ENCODE measurements at regions not wholly inside any gene's neighbourhood (a gene's known extent, or its start where the extent isn't known, plus 50 kb on each side); places are given as distances from the start of the nearest gene placed in this dataset.
"Not testable (repeated sequence)": the region's sequence is repeated elsewhere in the genome, so short reads cannot be mapped to it uniquely, and the experiment has no call there.

DNA sequence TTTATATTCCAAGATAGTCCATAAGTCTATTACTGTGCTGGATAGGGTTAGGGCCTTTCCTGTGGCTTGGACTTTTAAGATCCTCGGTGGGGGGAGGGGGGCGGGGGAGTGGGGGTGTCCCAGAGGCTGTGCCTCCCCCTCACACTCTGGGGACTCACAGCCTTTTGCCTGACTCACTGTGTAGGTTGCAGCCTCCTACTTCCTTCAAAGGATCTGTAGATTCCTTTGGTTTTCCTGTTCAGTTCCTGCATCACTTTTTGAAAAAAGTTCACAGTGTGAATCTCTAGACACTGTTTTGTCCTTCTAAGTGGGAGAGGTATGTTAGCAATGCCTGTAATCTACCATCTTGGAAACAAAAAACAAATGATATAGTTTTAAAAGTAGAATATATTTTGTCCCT lies 999.9 kb downstream of the GLUD2 start:
- DNase-seq (ENCODE audit: low read depth), result no peak

DNA sequence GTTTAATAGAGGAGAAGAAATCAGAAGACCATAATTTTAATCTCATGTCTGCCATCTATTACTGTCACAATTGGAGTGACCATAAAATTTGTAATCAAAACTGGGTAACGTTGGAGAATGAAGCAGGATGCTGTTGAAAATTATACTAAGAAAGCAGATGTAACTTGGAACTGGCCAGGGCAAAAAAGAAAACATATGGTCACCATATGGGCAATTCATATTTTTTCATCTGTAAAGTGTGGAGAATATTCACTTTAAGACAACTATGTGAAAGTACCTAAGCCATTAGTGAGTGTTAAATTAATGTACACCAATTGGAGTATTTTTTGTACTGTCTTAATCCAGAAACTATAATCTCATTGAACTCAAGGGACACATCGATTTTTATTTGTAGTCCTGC lies 1008.0 kb downstream of the GLUD2 start:
- no peak for DNase-seq (ENCODE audit: low read depth)

DNA sequence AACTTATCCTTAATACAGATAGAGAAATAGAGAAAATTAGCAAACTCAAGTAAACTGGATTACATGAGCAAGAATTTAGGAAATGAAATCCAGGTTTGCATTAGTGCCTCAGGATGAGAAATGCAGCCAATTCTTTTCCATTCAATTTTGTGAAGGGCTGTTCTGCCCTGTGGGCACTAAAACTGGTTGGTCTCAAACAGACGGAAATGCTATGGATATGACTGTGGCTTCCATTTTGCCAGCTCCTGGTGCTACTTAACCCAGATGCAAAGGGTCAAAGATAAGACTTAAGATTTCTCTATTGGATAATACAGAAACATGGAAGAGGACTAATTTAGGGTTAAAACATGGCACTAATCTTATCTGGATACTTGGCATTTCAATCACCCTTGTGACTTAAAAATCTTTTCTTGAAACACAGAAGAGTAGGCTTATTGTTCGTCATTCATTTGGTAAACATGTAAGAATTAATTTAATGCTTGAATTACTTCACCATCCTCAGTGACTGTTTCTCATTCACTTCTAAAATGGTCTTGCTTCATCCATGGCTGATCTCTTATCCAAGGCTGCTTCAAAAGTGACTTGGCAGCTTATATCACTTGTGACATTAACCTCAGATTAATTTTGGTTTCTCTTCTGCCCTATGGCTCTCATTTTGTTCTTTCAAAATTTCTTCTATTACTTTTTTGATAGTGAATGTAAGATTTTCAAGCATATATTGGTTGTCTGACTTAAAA lies 1008.7 kb downstream of the GLUD2 start:
- DNase-seq (ENCODE audit: low read depth), result no peak

DNA sequence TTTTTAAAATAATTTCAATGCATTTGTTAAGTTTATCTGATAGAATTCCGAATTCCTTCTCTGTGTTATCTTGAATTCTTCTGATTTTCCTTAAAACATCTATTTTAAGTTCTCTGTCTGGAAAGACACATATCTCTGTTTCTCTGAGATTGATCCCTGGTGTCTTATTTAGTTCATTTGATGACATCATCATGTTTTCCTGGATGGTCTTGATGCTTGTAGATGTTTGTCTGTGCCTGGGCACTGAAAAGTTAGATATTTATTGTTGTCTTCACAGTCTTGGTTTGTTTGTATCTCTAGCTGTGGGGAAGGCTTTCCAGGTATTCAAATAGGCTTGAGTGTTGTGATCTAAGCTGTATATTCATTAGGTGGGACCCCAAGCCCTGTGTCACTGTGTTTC lies 1028.8 kb downstream of the GLUD2 start:
- DNase-seq (ENCODE audit: low read depth), result no peak

DNA sequence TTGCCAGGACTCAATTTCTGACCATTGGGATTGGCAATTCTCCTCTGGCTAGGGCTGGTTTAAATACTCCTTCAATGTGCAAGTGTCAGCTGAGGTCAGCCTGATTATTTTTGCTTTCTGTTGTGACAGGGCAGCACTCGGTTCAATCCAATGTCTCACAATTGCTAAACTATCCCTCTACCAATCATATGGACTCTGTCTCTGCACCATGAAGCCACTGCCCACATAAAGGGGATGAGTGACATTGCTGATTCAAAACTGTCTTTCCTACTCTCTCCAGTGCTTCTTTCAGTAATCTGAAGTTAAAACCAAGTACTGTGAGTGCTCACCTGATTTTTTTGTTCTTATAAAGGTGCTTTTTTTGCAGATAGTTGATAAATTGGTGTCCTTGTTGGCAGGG lies 1030.7 kb downstream of the GLUD2 start:
- no peak for DNase-seq (ENCODE audit: low read depth)

DNA sequence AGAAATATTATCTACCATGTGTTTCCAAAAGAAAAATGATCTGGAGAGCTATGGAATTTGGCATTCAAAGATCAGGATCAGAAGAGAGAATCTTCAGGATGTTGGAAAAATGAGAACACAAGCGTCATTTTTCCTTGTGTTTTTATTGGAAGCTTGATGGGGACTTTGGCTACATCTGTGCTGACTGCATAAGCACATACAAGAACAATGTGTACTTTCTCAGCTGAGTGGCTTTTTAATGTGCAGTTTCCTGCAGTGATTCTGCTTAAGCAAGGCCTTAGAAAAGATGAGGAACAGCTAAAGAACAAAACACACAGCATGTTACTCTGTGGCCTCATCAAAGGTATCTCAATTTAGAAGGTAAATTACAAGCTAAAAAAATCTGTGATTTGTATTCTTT lies 1039.9 kb downstream of the GLUD2 start:
- DNase-seq (ENCODE audit: low read depth), result no peak

DNA sequence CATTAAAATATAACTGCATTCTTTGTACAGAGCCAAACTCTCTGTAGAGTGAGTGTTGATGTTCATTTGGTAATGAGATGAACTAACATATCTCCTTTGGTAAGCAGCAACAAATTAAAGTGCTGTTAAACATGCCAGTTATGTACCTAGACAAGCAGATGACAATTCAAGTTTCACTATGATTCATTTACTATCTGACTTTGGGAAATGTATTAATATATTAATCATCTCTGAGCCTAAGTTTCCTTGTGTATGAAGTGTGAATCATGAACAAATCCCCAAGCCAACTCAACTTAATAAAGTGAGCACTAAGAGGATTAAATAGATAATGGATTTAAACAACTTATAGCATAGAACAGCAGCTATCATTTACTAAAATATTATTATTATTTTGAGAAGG lies 1044.2 kb downstream of the GLUD2 start:
- DNase-seq (ENCODE audit: low read depth), result no peak

DNA sequence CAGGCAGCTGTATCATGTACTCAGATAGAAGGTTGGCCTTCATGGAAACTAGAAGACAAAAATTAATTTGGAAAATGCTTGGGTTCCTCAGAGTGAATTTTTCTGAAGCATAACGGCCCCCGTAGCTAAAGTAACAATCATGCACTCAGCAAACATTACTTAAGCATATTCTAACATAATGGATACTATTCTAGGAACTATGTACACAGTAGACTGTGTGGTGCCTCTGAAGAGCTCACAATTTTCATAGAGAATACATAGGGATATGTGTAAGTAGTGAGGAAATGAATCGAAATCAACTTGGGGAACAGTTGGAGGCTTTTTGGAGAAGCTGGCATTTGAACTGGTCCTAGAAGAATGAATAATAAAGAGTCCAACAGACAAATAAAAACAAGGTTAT lies 1045.0 kb downstream of the GLUD2 start:
- no peak for DNase-seq (ENCODE audit: low read depth)

DNA sequence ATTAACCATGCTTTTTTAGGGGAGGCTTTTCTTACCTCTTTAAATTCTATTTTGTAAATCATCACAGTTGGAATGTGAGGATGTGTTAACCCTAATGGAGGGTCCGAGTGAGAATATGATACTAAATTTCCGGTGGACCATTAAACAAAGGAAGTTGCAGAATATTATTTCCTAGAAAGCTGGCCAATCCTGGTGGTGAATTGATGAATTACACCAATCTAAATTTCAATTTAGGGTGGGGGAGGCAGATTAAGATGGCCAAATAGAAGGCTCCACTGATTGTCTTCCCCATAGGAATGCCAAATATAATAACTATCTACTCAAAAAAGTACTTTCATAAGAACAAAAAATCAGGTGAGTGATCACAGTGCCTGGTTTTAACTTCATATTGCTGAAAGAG lies 1045.6 kb downstream of the GLUD2 start:
- no peak for DNase-seq (ENCODE audit: low read depth)

DNA sequence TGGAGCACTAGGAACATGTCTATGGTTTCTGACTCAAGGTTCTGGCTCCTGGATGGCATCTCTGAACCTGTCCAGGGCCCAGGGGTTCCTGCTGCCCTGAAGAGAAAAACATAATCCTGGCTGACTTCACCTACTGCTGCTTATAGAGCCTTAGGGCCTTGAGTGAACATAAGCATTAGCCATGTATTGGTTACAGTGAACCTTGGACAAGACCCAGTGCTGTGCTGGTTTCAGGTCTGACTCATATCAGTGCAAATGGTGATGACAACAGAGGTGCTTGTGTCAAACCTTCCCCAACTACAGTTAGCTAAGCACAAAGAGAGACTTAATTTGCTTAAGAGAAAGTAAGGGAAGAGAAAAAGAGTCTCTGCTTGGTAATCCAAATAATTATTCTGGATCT lies 1047.2 kb downstream of the GLUD2 start:
- DNase-seq (ENCODE audit: low read depth), result peak; percentile 18

DNA sequence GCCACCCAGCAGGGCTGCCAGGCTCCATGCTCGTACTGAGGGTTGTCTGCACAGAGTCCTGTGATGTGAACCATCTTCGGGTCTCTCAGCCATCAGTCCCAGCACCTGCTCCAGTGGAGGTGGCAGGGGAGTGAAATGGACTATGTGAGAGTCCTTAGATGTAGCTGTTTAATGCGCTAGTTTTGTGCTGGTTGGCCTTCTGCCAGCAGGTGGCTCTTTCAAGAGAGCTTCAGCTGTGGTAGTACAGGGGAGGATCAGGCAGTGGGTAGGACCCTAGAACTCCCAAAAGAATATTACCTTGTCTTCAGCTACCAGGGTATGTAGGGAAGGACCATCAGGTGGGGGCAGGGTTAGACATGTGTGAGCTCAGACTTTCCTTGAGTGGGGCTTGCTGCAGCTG lies 1066.0 kb downstream of the GLUD2 start:
- no peak for DNase-seq (ENCODE audit: low read depth)

DNA sequence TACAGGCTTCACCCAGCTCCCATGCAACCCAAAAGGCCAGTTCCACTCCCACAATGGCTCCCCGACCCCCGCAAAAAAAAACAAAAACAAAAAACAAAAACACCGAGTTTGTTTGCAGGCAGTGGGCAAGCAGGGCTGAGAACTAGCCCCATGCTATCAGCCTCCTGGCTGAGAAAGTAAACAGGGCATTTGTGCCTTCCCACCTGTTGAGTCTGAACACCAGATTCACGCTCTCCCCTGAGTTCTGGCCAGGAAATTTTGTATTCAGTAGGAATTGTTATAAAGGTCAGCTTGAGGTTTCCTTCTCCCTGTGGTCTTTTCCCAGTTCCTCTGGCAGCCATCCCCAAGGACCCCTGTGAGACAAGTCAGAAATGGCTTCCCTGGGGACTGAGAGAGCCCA lies 1066.5 kb downstream of the GLUD2 start:
- no peak for DNase-seq (ENCODE audit: low read depth)

DNA sequence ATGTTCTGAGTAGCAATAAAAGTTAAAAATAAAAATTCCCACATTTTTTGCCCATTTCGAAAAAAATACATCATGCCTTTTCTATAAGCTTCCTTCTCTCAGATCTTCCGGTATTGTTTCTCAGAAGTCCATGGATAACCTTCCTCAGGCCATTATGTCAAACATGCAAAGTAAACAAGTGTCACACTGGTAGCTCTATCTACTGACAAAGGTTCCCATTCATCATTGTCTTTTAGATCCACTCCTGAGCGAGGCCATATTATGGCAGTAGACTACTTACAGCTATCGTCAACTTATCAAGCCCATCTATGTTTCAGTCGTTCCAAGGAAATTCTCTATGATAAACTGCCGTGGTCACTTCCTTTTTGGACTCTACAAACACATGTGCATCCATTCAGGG lies 1068.2 kb downstream of the GLUD2 start:
- no peak for DNase-seq (ENCODE audit: low read depth)

DNA sequence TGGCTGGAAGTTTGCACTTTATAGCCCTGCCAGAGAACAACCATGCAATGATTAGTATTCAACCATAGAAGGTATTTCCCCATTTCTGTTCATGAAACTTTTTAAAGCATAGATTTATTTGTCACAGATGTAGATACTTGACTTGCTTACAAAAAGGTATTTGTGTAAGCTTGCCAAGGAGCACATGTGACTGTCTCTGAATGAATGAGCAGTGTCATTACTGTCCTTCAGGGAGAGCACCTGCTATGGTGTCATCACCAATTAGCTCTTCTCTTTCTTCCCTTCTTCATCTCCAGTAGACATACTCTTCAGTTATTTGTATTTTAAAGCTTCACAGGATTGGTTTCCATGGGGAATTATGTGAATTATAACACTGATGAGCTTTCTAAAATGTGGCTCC lies 1064.7 kb upstream of the GRIA3 start:
- DNase-seq (ENCODE audit: low read depth), result no peak

DNA sequence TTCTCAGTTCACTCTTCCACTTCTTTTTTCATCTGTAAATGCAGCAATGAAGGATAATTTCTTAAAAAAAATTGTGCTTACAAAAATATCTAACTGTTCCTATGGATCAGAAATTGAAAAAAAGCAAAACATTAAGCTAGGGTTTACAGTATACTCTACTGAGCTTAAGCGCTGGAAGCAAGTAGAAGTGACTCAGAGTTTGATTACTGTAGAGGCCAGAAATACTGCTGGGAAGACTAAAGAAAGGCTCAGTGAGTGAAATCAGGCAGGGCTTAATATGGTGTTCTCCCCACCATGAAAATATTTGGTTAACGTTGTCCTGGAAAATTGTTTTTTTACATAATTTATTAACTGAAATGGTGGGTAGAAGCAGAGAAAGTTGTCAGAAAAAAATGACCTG lies 1061.8 kb upstream of the GRIA3 start:
- DNase-seq (ENCODE audit: low read depth), result no peak

DNA sequence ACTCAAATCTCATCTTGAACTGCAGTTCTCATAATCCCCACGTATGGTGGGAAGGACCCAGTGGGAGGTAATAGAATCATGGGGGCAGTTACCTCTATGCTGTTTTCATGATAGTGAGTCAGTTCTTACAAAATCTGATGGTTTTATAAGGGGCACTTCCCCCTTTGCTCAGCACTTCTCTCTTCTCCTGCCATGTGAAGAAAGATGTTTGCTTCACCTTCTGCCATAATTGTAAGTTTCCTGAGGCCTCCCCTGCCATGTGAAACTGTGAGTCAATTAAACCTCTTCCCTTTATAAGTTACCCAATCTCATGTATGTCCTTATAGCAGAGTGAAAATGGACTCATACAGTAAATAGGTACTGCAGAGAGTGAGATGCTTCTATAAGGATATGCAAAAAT lies 1050.6 kb upstream of the GRIA3 start:
- no peak for DNase-seq (ENCODE audit: low read depth)

DNA sequence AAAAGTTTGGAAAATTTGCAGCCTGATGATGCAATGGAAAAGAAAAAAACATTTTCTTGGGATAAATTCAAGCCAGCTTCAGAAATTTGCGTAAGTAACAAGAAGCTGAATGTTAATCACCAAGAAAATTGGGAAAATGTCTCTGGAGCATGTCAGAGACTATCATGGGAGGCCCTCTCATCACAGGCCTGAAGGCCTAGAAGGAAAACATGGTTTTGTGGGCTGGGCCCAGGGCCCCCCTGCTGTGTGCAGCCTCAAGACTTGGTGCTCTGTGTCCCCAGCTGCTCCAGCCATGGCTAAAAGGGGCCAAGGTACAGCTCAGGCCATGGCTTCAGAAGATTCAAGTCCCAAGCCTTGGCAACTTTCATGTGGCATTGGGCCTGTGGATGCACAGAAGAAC lies 1049.8 kb upstream of the GRIA3 start:
- no peak for DNase-seq (ENCODE audit: low read depth)

DNA sequence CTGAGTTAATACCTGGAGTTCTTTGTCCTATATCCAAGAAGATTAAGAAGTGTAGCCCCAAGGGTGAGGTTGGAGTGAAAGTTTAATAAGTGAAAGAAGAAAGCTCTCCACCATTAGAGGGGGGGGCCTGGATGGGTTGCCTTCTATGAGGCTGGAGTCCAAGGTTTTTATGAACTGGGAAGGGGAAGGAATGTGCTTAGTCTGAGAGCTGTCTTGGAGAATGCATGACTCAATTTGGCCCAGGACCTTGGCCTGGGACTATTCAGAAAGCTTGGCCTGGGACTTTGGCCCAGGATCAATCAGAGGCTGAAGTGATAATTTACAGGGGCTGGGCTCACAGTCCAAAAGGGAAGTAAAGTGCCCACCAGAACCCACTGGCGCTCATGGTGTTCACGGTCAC lies 1049.0 kb upstream of the GRIA3 start:
- no peak for DNase-seq (ENCODE audit: low read depth)

DNA sequence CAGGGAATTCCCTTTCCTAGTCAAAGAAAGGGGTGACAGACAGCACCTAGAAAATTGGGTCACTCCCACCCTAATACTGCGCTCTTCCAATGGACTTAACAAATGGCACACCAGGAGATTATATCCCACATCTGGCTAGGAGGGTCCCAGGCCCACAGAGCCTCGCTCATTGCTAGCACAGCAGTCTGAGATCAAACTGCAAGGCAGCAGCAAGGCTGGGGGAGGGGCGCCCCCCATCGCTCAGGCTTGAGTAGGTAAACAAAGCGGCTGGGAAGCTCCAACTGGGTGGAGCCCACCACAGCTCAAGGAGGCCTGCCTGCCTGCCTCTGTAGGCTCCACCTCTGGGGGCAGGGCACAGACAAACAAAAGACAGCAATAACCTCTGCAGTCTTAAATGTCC lies 1043.9 kb upstream of the GRIA3 start:
- not testable (repeated sequence) for DNase-seq (ENCODE audit: low read depth)

DNA sequence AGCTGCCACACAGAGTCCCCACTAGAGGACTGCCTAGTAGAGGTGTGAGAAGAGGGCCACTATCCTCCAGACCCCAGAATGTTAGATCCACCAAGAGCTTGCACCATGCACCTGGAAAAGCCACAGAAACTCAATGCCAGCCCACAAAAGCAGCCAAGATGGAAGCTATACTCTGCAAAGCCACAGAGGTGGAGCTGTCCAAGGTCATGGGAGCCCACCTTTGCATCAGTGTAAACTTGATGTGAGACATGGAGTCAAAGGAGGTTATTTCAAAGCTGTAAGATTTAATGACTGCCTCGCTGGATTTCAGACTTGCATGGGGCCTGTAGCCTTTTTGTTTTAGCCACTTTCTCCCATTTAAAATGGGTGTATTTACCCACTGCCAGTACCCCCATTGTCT lies 1030.1 kb upstream of the GRIA3 start:
- no peak for DNase-seq (ENCODE audit: low read depth)

DNA sequence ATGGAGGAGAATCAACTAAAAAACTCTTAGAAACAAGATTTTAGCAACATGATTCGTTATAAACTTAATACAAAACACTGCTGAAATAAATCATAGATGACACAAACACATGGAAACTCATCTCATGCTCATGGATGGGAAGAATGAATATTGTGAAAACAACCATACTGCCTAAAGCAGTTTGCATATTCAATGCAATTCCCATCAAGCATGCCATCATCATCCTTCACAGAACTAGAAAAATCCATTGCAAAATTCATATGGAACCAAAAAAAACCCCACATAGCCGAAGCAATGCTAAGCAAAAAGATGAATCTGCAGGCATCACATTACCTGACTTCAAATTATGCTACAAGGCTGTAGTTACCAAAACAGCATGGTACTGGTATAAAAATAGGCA lies 1015.8 kb upstream of the GRIA3 start:
- DNase-seq (ENCODE audit: low read depth), result no peak

DNA sequence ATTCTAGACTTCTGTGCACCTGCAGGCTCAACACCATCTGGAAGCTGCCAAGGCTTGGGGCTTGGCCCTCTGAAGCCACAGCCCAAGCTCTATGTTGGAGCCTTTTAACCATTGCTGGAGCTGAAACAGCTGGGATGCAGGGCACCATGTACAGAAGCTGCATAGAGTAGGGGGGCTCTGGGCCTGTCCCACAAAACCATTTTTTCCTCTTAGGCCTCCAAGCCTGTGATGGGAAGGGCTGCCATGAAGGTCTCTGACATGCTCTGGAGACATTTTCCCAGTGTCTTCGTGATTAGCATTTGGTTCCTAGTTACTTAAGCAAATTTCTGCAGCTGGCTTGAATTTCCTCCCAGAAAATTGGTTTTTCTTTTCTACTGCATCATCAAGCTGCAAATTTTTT lies 999.3 kb upstream of the GRIA3 start:
- no peak for DNase-seq (ENCODE audit: low read depth)

DNA sequence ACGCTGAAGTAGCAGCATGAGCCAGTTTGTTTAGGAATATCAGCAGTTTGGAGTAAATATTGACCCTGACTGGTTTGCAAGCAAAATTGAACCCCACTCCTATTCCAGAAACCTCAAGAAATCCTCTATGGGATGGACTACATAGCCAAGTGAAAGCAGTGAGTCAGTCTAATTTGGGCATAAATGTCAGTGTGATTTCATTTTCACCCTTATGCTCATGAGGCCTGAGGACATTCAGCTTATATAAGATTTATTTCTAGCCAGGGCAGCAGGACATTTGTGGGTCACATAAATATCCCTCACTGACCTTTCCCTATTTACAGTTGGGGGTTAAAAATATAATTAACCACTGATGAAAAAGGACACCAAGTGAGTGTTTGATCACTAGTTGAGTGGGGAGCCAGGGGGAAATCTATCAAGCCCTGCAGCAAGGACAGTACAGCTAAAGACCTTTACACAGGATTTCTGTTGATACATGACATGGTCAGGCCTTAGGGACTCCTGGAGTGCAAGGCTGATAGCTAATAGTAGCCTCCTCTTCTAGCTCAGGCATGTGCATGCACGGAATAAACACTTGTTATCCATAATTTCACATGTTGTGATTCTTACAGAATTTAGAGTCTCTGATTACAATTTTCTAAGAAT lies 996.9 kb upstream of the GRIA3 start:
- DNase-seq (ENCODE audit: low read depth), result no peak

DNA sequence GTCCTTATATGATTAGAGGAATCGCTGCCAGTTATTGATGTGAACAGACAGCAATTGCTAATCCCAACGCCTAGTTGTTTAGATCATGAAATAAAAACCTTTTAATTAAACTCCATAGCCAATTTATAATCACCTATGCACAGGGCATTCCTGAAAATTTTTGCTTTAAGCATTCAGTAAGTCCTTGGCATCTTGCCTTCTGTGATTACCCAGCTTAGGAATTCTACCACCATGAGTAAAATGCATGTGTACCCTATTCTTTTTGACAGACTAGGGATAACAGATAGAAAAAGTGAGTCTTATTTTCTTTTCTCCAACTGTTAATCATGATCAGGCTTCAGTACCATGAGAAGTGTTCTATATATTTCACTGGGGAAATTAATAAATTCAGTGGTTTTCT lies 995.3 kb upstream of the GRIA3 start:
- DNase-seq (ENCODE audit: low read depth), result no peak

Data from non-pigmented ciliary epithelial cell (primary cell).